ENCODE measurements at regions not wholly inside any gene's neighbourhood (a gene's known extent, or its start where the extent isn't known, plus 50 kb on each side); places are given as distances from the start of the nearest gene placed in this dataset.
"Not testable (repeated sequence)": the region's sequence is repeated elsewhere in the genome, so short reads cannot be mapped to it uniquely, and the experiment has no call there.

GRCh38 chr4:169921732-169922131 is 104.5 kb downstream of the MFAP3L start:
- CTCF ChIA-PET: no interaction called here
- no TSS peak for BruUV-seq (replicated peaks)

DNA sequence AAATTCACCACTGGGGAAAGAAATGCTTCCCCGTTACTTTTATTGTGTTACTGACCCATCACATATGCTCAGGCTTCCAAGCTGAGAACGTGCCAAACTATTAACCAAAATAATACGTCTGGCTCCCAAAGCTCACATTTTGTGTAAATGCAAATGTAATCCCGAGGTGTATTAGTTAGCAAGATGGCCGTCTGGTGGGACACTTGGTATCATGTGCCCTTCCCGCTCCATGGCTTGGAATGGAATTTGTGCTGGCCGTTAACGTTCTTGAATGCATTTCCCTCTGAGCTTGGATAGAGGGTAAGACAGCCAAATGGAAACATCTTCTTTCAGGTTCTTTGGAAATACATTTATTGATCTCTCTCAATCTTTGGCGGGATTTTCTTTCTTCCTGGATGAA is 105.0 kb downstream of the MFAP3L start:
- Histone ChIP-seq H3K9me3 (ENCODE audit: low read depth, low read length, poor library complexity, severe bottlenecking) (no peaks in the 10 kb centered on the region), H3K27ac (ENCODE audit: low read depth, low read length, poor library complexity, severe bottlenecking) (no peak overlapping the region), H3K4me1 (ENCODE audit: insufficient read depth, low read length, poor library complexity, severe bottlenecking) (no peaks in the 10 kb centered on the region), H3K36me3 (ENCODE audit: insufficient read depth, low read length, poor library complexity, severe bottlenecking) (no peaks in the 10 kb centered on the region), H3K27me3 (replicated peaks; ENCODE audit: insufficient read depth, low read depth, low read length, poor library complexity) (peaks cover 18% of the 10 kb centered on the region), H3K4me3 (ENCODE audit: low read depth, low read length, poor library complexity, severe bottlenecking) (no peak overlapping the region)
- intact Hi-C loops (cut with micrococcal nuclease; ENCODE audit: unreplicated experiment): no loop called here
- ChIA-PET CTCF (no interaction called here), POLR2A (ENCODE audit: low non-redundant PET) (no interaction called here)
- no peak for DNase-seq (ENCODE audit: low spot score)
- TF ChIP-seq CTCF (conservative IDR thresholded peaks at IDR 0.05; ENCODE audit: low read depth, low read length): no peak
- no peak for TF ChIP-seq EZH2 (IDR thresholded peaks at IDR 0.05; ENCODE audit: borderline replicate concordance, low read depth, low read length, poor library complexity, severe bottlenecking)
- BruUV-seq (replicated peaks): no TSS peak

More at GRCh38 chr4:169921732-169922131, 104.5 kb downstream of the MFAP3L start:
- intact Hi-C loops (cut with micrococcal nuclease; ENCODE audit: unreplicated experiment): no loop called here
- no peak for DNase-seq (ENCODE audit: low spot score)
- no peak overlapping the region for H3K27ac ChIP-seq (ENCODE audit: low read depth, low read length, poor library complexity, severe bottlenecking)
- H3K4me3 ChIP-seq (ENCODE audit: low read depth, low read length, poor library complexity, severe bottlenecking): no peak overlapping the region
- no peaks in the 10 kb centered on the region for H3K9me3 ChIP-seq (ENCODE audit: low read depth, low read length, poor library complexity, severe bottlenecking)
- TF ChIP-seq CTCF (conservative IDR thresholded peaks at IDR 0.05; ENCODE audit: low read depth, low read length) (no peak), EZH2 (IDR thresholded peaks at IDR 0.05; ENCODE audit: borderline replicate concordance, low read depth, low read length, poor library complexity, severe bottlenecking) (no peak)
- H3K4me1 ChIP-seq (ENCODE audit: insufficient read depth, low read length, poor library complexity, severe bottlenecking): no peaks in the 10 kb centered on the region
- H3K36me3 ChIP-seq (ENCODE audit: insufficient read depth, low read length, poor library complexity, severe bottlenecking): no peaks in the 10 kb centered on the region
- H3K27me3 ChIP-seq (replicated peaks; ENCODE audit: insufficient read depth, low read depth, low read length, poor library complexity): peaks cover 22% of the 10 kb centered on the region
- POLR2A ChIA-PET (ENCODE audit: low non-redundant PET): no interaction called here

GRCh38 chr4:169919194-169920124 is 106.7 kb downstream of the MFAP3L start:
- H3K27ac ChIP-seq (ENCODE audit: low read depth, low read length, poor library complexity, severe bottlenecking); H3K9me3 ChIP-seq (ENCODE audit: low read depth, low read length, poor library complexity, severe bottlenecking): not testable (repeated sequence)

GRCh38 chr4:169915545-169915944 is 110.7 kb downstream of the MFAP3L start:
- H3K27me3 ChIP-seq (replicated peaks; ENCODE audit: insufficient read depth, low read depth, low read length, poor library complexity): peaks cover 5% of the 10 kb centered on the region
- H3K27ac ChIP-seq (ENCODE audit: low read depth, low read length, poor library complexity, severe bottlenecking): no peak overlapping the region
- ChIA-PET CTCF (no interaction called here), POLR2A (ENCODE audit: low non-redundant PET) (no interaction called here)
- no peak for DNase-seq (ENCODE audit: low spot score)
- H3K4me3 ChIP-seq (ENCODE audit: low read depth, low read length, poor library complexity, severe bottlenecking): no peak overlapping the region
- intact Hi-C loops (cut with micrococcal nuclease; ENCODE audit: unreplicated experiment): no loop called here
- no peaks in the 10 kb centered on the region for H3K36me3 ChIP-seq (ENCODE audit: insufficient read depth, low read length, poor library complexity, severe bottlenecking)
- H3K4me1 ChIP-seq (ENCODE audit: insufficient read depth, low read length, poor library complexity, severe bottlenecking): no peaks in the 10 kb centered on the region
- TF ChIP-seq CTCF (conservative IDR thresholded peaks at IDR 0.05; ENCODE audit: low read depth, low read length): no peak
- TF ChIP-seq EZH2 (IDR thresholded peaks at IDR 0.05; ENCODE audit: borderline replicate concordance, low read depth, low read length, poor library complexity, severe bottlenecking): no peak
- no TSS peak for BruUV-seq (replicated peaks)
- no peaks in the 10 kb centered on the region for H3K9me3 ChIP-seq (ENCODE audit: low read depth, low read length, poor library complexity, severe bottlenecking)

More at GRCh38 chr4:169919194-169920124, 106.7 kb downstream of the MFAP3L start:
- CTCF ChIA-PET; intact Hi-C loops (cut with micrococcal nuclease; ENCODE audit: unreplicated experiment); DNase-seq (ENCODE audit: low spot score); H3K4me1 ChIP-seq (ENCODE audit: insufficient read depth, low read length, poor library complexity, severe bottlenecking); POLR2A ChIA-PET (ENCODE audit: low non-redundant PET); H3K36me3 ChIP-seq (ENCODE audit: insufficient read depth, low read length, poor library complexity, severe bottlenecking); BruUV-seq (replicated peaks); H3K4me3 ChIP-seq (ENCODE audit: low read depth, low read length, poor library complexity, severe bottlenecking): not testable (repeated sequence)
- peaks cover 17% of the 10 kb centered on the region for H3K27me3 ChIP-seq (replicated peaks; ENCODE audit: insufficient read depth, low read depth, low read length, poor library complexity)

All from A673 (cell line).